ENCODE measurements at regions not wholly inside any gene's neighbourhood (a gene's known extent, or its start where the extent isn't known, plus 50 kb on each side); places are given as distances from the start of the nearest gene placed in this dataset.

GRCh38 chr5:101662263-101662662 lies 633.8 kb downstream of the SLCO4C1 start:
- TF ChIP-seq POLR2AphosphoS5 (IDR thresholded peaks at IDR 0.05; ENCODE audit: low read depth, low read length) = no peak
- TF ChIP-seq POLR2A (IDR thresholded peaks at IDR 0.05; ENCODE audit: low read depth, low read length) = no peak
- no peak for TF ChIP-seq TAF1 (IDR thresholded peaks at IDR 0.05; ENCODE audit: low read depth, low read length)
- no peak for TF ChIP-seq SPI1 (IDR thresholded peaks at IDR 0.05; ENCODE audit: low read depth, low read length)
